Umbilical cord (tissue), 1 donor: ENCODE measurements at regions not wholly inside any gene's neighbourhood (a gene's known extent, or its start where the extent isn't known, plus 50 kb on each side); places are given as distances from the start of the nearest gene placed in this dataset.

Experiments used
- DNase-seq: peaks from one replicate; pipeline ENCODE4 v3.0.0-alpha.2; 2015; ENCODE audit warnings: low spot score

DNA sequence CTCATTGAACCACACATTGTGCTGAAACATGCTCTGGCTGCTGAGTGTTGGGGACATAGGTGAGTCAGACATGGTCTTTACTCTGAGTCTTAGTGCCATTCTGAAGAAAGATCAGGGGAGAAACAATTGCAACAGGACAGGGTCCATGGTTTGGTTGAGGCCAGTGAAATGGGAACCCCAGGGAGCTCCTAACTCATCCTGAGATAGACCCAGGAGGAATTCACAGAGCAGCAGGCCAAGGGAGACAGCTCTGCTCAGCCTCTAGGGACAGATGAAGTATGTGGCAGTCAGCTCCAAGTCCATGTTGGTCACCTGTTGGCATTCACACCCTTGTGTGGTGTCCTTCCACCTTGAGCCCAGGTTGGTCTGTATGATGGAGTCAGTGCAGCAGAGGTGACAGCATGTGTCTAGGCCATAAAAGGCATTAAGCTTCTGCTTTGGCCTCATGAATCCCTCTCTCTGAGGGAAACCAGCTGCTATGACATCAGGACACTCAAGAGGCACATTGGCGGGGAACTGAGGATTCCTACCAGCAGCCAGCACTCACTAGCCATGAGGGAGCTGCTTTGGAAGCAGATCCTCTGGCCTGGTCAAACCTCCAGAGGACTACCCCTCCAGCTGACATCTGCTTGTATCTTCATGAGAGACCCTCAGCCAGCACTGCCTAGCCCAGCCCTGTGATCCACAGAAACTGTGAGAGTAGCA is 50.3 kb upstream of the MYEOV start:
- DNase-seq = no peak
